GM19240 (cell line): ENCODE measurements at regions not wholly inside any gene's neighbourhood (a gene's known extent, or its start where the extent isn't known, plus 50 kb on each side); places are given as distances from the start of the nearest gene placed in this dataset.
"Not testable (repeated sequence)": the region's sequence is repeated elsewhere in the genome, so short reads cannot be mapped to it uniquely, and the experiment has no call there.

Source experiments
- DNase-seq: peaks from one replicate; pipeline ENCODE4 v3.0.0; 2011; ENCODE audit warnings: low spot score; ENCODE audit not compliant: insufficient read length

GRCh38 chr6:126891158-126891557 is 227.3 kb upstream of the RSPO3 start:
- DNase-seq: no peak

DNA sequence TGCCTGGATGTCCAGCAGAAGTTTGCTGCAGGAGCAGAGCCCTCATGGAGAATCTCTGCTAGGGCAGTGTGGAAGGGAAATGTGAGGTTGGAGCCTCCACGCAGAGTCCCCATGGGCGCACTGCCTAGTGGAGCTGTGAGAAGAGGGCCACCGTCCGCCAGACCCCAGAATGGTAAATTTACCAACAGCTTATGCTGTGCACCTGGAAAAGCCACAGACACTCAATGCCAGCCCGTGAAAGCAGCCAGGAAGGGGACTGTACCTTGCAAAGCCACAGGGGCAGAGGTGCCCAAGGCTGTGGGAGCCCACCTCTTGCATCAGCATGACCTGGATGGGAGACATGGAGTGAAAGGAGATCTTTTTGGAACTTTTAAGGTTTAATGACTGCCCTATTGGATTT is 225.6 kb upstream of the RSPO3 start:
- DNase-seq: not testable (repeated sequence)

DNA sequence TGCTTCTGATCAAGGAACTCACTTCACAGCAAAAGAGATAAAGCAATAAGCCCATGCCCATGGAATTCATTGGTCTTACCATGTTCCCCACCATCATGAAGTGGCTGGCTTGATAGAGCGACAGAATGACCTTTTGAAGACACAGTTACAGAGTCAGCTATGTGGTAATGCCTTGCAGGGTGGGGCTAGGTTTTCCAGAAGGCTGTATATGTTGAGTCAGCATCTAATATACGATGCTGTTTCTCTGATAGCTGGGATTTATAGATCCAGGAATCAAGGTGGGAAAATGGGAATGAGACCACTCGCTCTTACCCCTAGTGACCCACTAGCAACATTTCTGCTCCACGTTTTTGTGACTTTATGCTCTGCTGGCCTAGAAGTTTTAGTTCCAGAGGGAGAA is 220.7 kb upstream of the RSPO3 start:
- DNase-seq: no peak

GRCh38 chr6:126904176-126904575 is 214.3 kb upstream of the RSPO3 start:
- no peak for DNase-seq

- DNase-seq: no peak
These were observed 212.6 kb upstream of the RSPO3 start for GRCh38 chr6:126905917-126906316.

- DNase-seq: no peak
These were observed 211.2 kb upstream of the RSPO3 start for GRCh38 chr6:126907312-126907711.

DNA sequence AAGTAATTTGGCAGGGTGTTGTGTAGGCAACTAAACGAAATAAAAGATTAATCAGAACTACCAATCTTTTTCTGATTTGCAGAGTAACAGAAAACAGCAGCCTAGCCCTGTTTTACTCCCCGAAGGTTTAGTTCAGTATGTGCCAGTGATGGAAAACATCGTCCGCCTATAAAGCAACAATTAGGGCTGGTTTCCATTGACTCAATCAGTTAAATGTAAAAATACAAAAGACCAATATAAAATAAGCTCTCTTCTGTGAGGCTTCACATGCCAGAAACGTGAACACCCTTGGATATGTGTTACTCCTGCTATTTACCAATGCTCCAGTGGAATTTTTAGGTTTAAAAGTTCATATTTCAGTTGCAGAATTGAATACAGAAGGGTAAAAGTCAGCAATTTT is 210.5 kb upstream of the RSPO3 start:
- no peak for DNase-seq

DNA sequence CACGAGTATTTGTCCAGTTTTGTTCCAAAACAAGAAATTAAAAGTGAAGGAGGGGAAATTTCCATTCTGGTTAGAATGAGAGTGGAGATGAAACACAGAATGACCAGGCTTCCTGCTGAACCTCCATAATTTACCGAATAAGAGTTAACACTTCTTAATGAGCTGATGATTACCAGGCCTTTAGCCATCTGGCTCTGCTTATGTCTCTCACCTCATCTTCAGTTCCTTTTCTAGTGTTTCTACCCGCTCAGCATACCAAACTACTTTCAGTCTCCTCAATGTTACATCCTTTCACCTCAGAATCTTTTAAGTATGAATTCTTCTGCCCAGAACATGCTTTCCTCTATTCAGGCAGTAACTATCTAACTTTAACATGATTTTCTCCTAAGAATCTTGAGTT is 209.0 kb upstream of the RSPO3 start:
- no peak for DNase-seq

DNA sequence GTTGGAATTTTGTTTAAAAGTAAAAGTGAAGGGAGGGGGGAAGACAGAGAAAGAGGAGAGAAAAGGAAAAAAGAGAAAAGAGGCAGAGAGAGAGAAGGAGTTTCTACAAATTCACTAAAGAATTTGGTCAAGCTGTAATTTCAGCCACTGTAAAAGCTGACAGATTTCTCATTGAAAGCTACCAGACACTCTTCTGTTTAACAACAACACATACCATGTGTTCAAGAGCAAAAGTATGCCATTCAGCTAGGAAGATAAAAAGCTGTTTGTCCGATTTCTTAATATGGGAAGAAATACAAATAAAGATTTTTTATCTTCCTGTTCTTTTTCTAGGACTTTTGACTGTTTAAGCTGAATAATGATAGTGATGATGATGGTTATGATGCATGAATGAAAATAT is 204.8 kb upstream of the RSPO3 start:
- DNase-seq: no peak

- DNase-seq: no peak
These were observed 204.3 kb upstream of the RSPO3 start for GRCh38 chr6:126914172-126914571.

GRCh38 chr6:126914801-126915200 is 203.7 kb upstream of the RSPO3 start:
- no peak for DNase-seq

DNA sequence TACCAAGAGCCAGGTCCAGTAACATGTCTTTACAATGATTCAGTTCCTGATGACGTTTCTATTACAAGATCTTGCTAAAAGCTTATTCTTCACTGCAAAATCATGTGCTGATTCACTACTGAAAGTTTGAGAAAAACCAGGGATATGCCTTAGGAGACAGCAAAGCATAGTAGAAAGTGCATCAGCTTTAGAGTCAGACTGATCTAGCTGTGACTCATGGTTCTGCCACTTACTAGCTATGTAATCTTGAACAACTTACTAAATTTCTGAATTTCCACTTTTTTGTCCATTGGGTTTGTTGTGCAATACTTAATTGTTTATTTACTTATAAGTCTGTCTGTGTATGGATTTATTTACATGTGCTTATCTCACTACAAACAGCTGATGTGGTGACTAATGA is 198.5 kb upstream of the RSPO3 start:
- DNase-seq: no peak

DNA sequence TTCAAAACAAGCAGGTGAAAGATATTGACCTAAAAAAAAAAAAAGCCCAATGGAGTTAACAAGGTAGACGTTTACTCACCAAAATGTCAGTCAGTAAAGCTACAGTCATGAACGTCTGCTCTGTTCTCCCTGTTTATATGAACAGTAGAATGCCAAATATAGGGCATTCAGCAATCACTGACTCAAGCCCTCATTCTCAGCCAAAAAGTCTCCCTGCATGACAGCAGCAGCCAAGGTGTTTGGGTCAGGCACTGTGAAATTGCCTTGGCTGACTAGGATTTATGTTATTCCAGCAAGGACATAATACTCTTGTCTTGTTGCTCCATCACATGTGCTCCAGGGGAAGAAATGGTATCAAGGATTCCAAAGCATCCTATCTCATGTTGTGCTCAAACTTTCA is 194.7 kb upstream of the RSPO3 start:
- DNase-seq: no peak

DNA sequence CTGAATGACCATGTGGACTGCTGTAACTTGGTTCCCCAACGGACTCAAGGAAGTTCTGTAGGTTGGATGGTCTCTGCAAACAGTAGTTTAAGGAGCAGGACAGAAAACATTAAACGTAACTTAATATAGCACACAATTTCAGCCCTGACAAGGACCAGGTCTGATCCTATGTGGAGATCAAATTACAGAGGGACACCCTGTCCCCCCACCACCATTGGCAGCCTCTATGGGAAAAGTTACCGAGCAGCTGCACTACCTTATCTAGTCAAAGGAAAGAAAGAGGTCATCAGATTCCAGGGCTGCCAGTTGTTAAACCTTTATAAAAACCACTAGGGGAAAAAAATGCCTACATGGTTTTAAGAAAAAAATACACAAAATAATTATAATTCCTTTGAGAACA is 191.5 kb upstream of the RSPO3 start:
- DNase-seq: no peak

GRCh38 chr6:126927841-126928240 is 190.6 kb upstream of the RSPO3 start:
- DNase-seq: no peak

DNA sequence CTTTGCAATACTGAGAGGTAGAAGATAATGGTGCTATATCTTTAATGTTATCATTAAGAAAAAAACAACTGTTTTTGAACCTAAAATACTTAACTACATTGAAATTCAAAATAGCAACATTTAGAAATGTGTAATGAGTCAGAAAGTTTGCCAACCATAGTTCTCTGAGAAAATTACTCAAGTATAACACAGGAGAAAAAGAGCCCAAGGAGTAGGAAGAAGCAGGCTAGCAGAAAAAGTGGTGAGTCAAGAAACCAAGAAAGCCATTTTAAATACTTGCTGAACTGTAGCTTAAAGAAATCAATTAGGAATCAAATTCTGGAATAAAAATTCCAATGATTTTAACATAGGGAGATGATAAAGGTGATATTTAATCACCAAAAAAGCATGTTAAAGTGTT is 181.0 kb upstream of the RSPO3 start:
- no peak for DNase-seq

- no peak for DNase-seq
These were observed 178.7 kb upstream of the RSPO3 start for GRCh38 chr6:126939784-126940183.

DNA sequence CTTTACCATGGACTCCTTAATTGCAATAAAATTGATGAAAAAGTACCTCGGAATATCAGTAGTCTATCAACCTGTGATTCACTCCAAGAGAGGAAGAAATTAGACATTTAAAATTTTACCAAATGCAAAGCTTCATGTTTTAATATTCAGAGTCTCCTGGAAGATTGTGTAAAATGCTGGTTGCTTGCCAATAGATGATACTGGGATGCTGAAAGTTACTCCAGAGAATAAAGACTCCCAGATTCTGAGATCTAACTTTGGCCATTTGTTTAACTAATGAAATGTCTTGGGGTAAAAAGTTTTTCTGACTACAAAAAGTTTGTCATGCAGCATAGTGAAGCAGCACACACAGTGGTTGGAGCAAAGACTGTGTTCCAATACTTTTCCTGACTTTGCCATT is 176.7 kb upstream of the RSPO3 start:
- no peak for DNase-seq

DNA sequence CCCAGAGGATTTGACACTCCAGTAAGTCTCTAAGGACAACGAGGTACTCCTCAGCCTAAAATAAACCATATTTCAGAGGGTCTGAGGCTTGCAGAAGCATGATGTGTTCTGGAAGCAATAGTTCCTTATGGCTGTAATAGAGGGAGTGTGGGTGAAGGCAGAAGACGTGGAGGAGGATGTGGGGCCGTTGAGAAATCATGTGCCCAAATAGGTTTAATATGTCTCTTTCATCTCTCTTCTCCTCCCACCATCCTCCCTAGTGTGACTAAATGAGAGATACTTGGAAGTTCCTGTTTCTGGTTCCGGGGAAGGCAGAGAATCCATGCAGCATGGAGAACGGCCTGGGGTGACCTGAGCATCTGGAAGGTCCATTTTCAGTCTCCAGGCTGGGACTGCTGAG is 174.0 kb upstream of the RSPO3 start:
- DNase-seq: no peak

DNA sequence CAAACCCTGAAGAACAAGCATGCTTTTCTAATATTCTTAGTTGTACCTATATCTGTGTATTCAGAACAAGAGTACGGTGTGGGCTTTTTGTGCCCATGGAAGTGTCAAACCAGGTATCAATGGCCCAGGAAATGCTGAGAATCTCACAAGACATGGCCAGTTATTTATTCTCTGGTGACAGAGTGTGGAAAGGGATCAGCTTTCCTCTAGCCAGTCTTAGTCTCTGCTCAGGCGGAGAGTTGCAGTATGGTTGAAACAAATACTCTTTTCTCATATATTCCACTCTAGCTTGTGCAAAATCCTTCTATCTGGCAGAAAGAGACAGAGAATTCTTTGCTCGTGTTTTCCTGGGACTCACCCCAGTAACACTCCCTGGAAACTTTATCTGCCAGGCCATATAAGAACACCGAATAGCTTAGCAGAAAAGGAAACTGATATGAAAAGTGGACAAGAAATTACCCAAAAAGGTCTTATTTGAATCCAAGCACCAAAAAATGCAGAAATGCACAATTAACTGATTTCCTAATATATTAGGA is 173.3 kb upstream of the RSPO3 start:
- no peak for DNase-seq

- no peak for DNase-seq
These were observed 172.6 kb upstream of the RSPO3 start for GRCh38 chr6:126945812-126946360.

DNA sequence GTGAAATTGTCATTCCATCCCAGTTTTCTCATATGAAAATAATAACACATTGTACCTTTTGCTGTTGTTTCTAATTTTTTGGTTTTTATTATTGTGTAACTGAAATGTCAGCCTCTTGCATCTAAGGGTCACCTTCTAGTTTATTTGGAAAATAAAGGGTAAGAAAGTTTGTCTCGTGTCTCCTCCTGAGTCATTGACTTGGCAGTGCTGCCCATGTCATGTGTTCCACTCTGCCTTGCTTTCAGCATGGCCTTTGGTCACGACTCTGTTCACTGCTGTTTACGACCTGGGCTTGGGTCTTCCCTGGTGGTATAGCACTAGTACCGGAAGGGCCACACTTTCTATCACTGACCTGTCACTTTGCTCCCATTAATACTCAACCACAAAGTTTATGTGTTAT is 171.4 kb upstream of the RSPO3 start:
- DNase-seq: no peak

DNA sequence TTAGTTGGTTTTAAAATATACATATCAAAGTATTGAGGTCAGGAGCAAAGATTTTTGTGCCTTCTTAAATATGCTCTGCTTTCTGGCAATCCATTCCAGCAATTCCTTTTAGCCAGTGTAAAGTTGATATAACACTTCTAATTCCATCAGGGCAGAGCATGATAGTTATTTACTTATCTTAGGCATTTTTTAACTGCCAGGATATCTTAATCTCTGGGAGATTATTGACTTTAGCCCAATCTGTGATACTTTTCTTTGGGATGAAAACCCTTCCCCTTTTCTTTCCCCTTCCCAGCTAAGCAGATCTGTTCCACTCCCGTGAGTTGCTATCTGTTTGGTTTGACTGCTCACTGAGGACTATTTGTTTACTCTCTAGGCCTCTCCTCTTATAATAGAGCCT is 168.7 kb upstream of the RSPO3 start:
- DNase-seq: no peak

DNA sequence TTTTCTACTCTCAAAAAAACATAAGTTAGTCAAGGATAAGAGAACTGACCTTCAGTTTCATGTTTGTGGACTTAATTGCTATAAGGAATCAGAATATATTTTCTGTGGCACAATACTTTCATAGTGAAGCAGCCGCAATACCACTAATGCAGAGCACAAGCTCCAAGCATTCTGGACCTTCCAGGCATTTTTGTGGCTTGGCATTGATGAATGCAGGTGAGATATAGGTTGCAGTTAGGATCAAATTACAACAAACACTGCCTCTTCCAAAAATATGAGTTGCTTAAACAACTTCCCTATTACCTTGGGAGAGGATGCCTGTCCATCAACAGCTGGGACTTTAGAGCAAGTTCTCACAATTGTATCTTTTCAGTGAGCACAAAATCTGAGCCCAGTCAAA is 162.8 kb upstream of the RSPO3 start:
- no peak for DNase-seq
